Endothelial cell of umbilical vein (primary cell): ENCODE measurements at regions not wholly inside any gene's neighbourhood (a gene's known extent, or its start where the extent isn't known, plus 50 kb on each side); places are given as distances from the start of the nearest gene placed in this dataset.

Experiments used
- BruUV-seq: library from RNA; stranded (reverse); fragments of 400-500 nt; replicated peaks from 2 replicates; lab custom pipeline; 2021; lab: Mats Ljungman, UMichigan
- CTCF ChIA-PET: fragments of 300-600, 350-600 bp; sonication (Branson Sonifier 250); formaldehyde crosslinking; loops from one replicate; lab custom pipeline; 2021; ENCODE audit warnings: antibody characterized with exemption, inconsistent platforms; lab: Charles Lee
- POLR2A ChIA-PET: fragments of 300-600, 350-600 bp; sonication (Branson Sonifier 250); formaldehyde crosslinking; loops from one replicate; lab custom pipeline; 2021; ENCODE audit warnings: antibody characterized with exemption, inconsistent platforms; lab: Charles Lee
- DNase-seq: peaks from one replicate; pipeline ENCODE4 v3.0.0-alpha.2; 2011; ENCODE audit warnings: low read depth, low spot score
- FAIRE-seq: peaks from 2 replicates; lab custom pipeline; 2011; peaks lifted over from hg19 to GRCh38; lab: Jason Lieb, UNC
- H2AFZ ChIP-seq: 2 replicates; pipeline ENCODE4 v1.6.0; 2012; ENCODE audit warnings: low read depth, low read length, control low read depth, inconsistent platforms
- H3K27ac ChIP-seq: 2 replicates; pipeline ENCODE4 v1.5.1; 2011; ENCODE audit warnings: low read depth, mild to moderate bottlenecking, control low read depth, low read length, moderate library complexity; ENCODE audit not compliant: insufficient read depth
- H3K27me3 ChIP-seq, 2 experiments: 2 replicates each; pipeline versions ENCODE4 v1.6.0 to v1.6.1; 2011; ENCODE audit warnings: low read length in 2 of 2, mixed read lengths in 1 of 2; ENCODE audit not compliant: control insufficient read depth in 2 of 2, insufficient read depth in 2 of 2
- H3K36me3 ChIP-seq, 2 experiments: 2 replicates in 1 of 2; 3 replicates in 1 of 2; pipeline ENCODE4 v1.5.1; 2011; ENCODE audit warnings: low read length in 2 of 2, mild to moderate bottlenecking in 1 of 2, moderate library complexity in 1 of 2; ENCODE audit not compliant: control insufficient read depth in 2 of 2, insufficient read depth in 2 of 2; ENCODE audit errors: extremely low read depth in 1 of 2
- H3K4me1 ChIP-seq: 3 replicates; pipeline ENCODE4 v1.5.1; 2011; ENCODE audit warnings: mild to moderate bottlenecking, low read length; ENCODE audit not compliant: control insufficient read depth, insufficient read depth; ENCODE audit errors: extremely low read depth
- H3K4me2 ChIP-seq: 2 replicates; pipeline ENCODE4 v1.6.1; 2011; ENCODE audit warnings: low read length, control low read depth, mixed read lengths; ENCODE audit not compliant: insufficient read depth
- H3K4me3 ChIP-seq, 3 experiments: fragments of 200-600 bp in 1 of 3; sonication (generic), shearing (Covaris generic) in 1 of 3; replicated peaks in 1 of 3; 2 replicates each; pipeline ENCODE4 v1.5.1; 2011 to 2016; ENCODE audit warnings: control low read depth in 3 of 3, low read length in 3 of 3, mild to moderate bottlenecking in 2 of 3, inconsistent platforms in 1 of 3, low read depth in 1 of 3, moderate library complexity in 1 of 3; ENCODE audit not compliant: insufficient read depth in 1 of 3
- H3K79me2 ChIP-seq: 2 replicates; pipeline ENCODE4 v1.6.0; 2012; ENCODE audit warnings: low read length, inconsistent platforms; ENCODE audit not compliant: control insufficient read depth, insufficient read depth
- H3K9ac ChIP-seq: replicated peaks from 2 replicates; pipeline ENCODE3; 2011; ENCODE audit warnings: low read length, control low read depth; ENCODE audit not compliant: insufficient read depth; ENCODE audit errors: extremely low read depth
- H3K9me1 ChIP-seq: replicated peaks from 3 replicates; pipeline ENCODE4 v1.6.0; 2011; ENCODE audit warnings: mild to moderate bottlenecking, low read length; ENCODE audit not compliant: control insufficient read depth, insufficient read depth; ENCODE audit errors: extremely low read depth
- H3K9me3 ChIP-seq: replicated peaks from 2 replicates; pipeline ENCODE4 v1.5.1; 2012; ENCODE audit warnings: low read length, inconsistent platforms; ENCODE audit not compliant: control insufficient read depth, insufficient read depth
- H4K20me1 ChIP-seq: replicated peaks from 2 replicates; pipeline ENCODE3; 2011; ENCODE audit warnings: mild to moderate bottlenecking, low read length; ENCODE audit not compliant: control insufficient read depth, insufficient read depth; ENCODE audit errors: extremely low read depth
- FOS ChIP-seq: IDR thresholded peaks from 2 replicates; pipeline ENCODE4 v1.6.1; 2011; ENCODE audit warnings: mild to moderate bottlenecking, low read length, moderate library complexity, borderline replicate concordance; ENCODE audit not compliant: insufficient read depth
- MYC ChIP-seq: IDR thresholded peaks from one replicate; pipeline ENCODE4 v1.6.1; 2011; ENCODE audit warnings: mild to moderate bottlenecking, low read depth, low read length
- POLR2AphosphoS5 ChIP-seq: IDR thresholded peaks from 2 replicates; pipeline ENCODE4 v1.6.1; 2012; ENCODE audit warnings: low read depth, mild to moderate bottlenecking, control low read depth, low read length, moderate library complexity; ENCODE audit not compliant: insufficient read depth
- dilution Hi-C: fragments of 300-500 bp; cut with MboI; formaldehyde crosslinking; loops from one replicate; pipeline ENCODE4 v1.15.0; 2019; ENCODE audit warnings: low sequenced_read_pairs; ENCODE audit not compliant: extremely low pct_ligation_motif_present
- intact Hi-C: fragments of 100-400 bp; cut with micrococcal nuclease; formaldehyde crosslinking; loops from one replicate; pipeline ENCODE4 v1.10.0; 2022
- TF ChIP-seq, protein P1 (sequence below), 2 donors: IDR thresholded peaks; 1 replicate in 1 of 2; 2 replicates in 1 of 2; pipeline ENCODE4 v1.5.1; 2011; ENCODE audit warnings: low read length in 2 of 2, mild to moderate bottlenecking in 2 of 2, moderate library complexity in 2 of 2, control low read depth in 1 of 2, inconsistent platforms in 1 of 2, low read depth in 1 of 2; ENCODE audit not compliant: insufficient read depth in 1 of 2; ENCODE audit errors: extremely low read depth in 1 of 2
- TF ChIP-seq, protein P2 (sequence below): IDR thresholded peaks from 2 replicates; pipeline ENCODE4 v1.6.1; 2011; ENCODE audit not compliant: insufficient read depth, insufficient read length

DNA sequence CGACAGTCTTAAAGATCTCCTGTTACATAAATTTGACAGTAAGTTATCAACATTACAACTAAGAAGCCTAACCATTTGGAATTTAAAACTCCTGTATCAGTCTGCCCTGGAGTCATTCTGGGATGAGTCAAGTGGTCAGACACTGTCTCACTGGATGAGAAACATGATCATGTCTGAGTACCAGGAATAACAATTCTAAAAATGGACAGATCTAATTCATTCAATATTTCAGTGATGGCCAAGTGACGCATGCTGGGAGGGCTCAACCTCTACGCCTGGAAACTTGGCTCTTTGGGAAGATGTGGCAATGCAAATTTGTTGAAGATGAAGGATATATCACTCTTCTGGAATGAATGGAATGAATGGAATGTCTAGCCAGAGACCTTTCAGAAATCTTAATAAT, 1427.2 kb downstream of the STIM2 start:
- H3K9ac ChIP-seq: no peak overlapping the region
- TF ChIP-seq MYC (no peak), POLR2AphosphoS5 (no peak), FOS (peak; percentile 55)
- TF ChIP-seq, protein P1, sequence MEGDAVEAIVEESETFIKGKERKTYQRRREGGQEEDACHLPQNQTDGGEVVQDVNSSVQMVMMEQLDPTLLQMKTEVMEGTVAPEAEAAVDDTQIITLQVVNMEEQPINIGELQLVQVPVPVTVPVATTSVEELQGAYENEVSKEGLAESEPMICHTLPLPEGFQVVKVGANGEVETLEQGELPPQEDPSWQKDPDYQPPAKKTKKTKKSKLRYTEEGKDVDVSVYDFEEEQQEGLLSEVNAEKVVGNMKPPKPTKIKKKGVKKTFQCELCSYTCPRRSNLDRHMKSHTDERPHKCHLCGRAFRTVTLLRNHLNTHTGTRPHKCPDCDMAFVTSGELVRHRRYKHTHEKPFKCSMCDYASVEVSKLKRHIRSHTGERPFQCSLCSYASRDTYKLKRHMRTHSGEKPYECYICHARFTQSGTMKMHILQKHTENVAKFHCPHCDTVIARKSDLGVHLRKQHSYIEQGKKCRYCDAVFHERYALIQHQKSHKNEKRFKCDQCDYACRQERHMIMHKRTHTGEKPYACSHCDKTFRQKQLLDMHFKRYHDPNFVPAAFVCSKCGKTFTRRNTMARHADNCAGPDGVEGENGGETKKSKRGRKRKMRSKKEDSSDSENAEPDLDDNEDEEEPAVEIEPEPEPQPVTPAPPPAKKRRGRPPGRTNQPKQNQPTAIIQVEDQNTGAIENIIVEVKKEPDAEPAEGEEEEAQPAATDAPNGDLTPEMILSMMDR (IDR thresholded peaks at IDR 0.05; ENCODE audit: extremely low read depth in 1 of 2, insufficient read depth in 1 of 2, low read depth in 1 of 2, low read length in 2 of 2): no peak
- FAIRE-seq: no peak
- intact Hi-C loops: loop anchor here (5.0 kb wide), 1 partner anchor 64 kb away; no protein-coding TSS in a partner anchor
- no peaks in the 10 kb centered on the region for H3K4me1 ChIP-seq
- H3K9me1 ChIP-seq: no peaks in the 10 kb centered on the region
- dilution Hi-C loops: no loop called here
- DNase-seq: peak; percentile 63
- H3K27me3 ChIP-seq: no peaks in the 10 kb centered on the region
- no peaks in the 10 kb centered on the region for H3K79me2 ChIP-seq
- H4K20me1 ChIP-seq: no peaks in the 10 kb centered on the region
- ChIA-PET CTCF (no interaction called here), POLR2A (no interaction called here)
- peak overlapping the region; percentile 2 for H2AFZ ChIP-seq
- H3K4me3 ChIP-seq: no peak overlapping the region
- no peaks in the 10 kb centered on the region for H3K9me3 ChIP-seq
- H3K27ac ChIP-seq: peak overlapping the region; percentile 6
- no peak overlapping the region for H3K4me2 ChIP-seq
- BruUV-seq: no TSS peak
- no peaks in the 10 kb centered on the region for H3K36me3 ChIP-seq

DNA sequence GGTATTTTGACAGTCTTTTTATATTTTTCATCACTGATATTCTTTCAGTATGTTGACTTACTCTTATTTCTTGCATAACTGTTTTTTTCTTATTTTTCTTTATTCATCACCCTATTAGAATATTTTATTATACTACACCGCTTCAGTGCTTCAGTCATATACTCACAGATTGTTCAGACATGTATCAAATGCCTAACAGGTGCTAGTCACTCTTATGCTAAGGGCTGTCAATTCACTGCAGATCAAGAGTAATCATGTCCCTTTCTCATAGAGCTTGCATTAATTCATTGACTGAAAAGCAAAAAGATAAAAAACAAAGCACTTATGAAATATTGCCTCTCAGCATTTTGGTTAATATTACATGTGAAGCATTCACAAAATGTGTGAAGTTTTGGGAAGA, 1435.6 kb downstream of the STIM2 start:
- Histone ChIP-seq H3K79me2 (no peaks in the 10 kb centered on the region), H3K27ac (no peak overlapping the region), H3K4me2 (no peak overlapping the region), H2AFZ (no peak overlapping the region), H3K27me3 (no peaks in the 10 kb centered on the region), H3K36me3 (no peaks in the 10 kb centered on the region), H3K9me1 (no peaks in the 10 kb centered on the region), H4K20me1 (no peaks in the 10 kb centered on the region), H3K4me1 (no peaks in the 10 kb centered on the region), H3K9me3 (no peaks in the 10 kb centered on the region), H3K4me3 (no peak overlapping the region), H3K9ac (no peak overlapping the region)
- no peak for FAIRE-seq
- no TSS peak for BruUV-seq
- TF ChIP-seq, protein P2, sequence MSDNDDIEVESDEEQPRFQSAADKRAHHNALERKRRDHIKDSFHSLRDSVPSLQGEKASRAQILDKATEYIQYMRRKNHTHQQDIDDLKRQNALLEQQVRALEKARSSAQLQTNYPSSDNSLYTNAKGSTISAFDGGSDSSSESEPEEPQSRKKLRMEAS: no peak
- TF ChIP-seq POLR2AphosphoS5 (no peak), MYC (no peak)
- no peak for DNase-seq
- ChIA-PET POLR2A (no interaction called here), CTCF (no interaction called here)
- dilution Hi-C loops: no loop called here
- intact Hi-C loops: no loop called here
